ENCODE measurements at regions not wholly inside any gene's neighbourhood (a gene's known extent, or its start where the extent isn't known, plus 50 kb on each side); places are given as distances from the start of the nearest gene placed in this dataset.

DNA sequence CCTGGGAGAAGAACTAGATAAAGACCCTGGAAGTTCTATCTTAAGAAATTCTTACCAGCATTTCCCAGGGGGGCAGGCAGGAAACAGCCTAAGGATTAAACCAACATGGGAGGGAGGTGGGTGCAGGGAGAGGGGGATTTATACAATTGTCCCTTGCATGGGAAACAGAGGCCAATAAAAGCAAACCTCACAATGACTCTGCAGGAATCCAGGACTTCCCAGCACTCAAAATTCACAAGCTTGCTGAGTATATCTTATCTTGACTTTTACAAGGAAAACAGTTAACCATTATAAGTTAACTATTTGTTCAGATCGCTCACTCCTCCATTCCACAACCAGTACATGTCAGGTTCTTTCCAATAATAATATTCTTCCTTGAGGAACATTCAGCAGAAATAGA, 241.3 kb downstream of the MREG start:
- TF ChIP-seq, protein P1, sequence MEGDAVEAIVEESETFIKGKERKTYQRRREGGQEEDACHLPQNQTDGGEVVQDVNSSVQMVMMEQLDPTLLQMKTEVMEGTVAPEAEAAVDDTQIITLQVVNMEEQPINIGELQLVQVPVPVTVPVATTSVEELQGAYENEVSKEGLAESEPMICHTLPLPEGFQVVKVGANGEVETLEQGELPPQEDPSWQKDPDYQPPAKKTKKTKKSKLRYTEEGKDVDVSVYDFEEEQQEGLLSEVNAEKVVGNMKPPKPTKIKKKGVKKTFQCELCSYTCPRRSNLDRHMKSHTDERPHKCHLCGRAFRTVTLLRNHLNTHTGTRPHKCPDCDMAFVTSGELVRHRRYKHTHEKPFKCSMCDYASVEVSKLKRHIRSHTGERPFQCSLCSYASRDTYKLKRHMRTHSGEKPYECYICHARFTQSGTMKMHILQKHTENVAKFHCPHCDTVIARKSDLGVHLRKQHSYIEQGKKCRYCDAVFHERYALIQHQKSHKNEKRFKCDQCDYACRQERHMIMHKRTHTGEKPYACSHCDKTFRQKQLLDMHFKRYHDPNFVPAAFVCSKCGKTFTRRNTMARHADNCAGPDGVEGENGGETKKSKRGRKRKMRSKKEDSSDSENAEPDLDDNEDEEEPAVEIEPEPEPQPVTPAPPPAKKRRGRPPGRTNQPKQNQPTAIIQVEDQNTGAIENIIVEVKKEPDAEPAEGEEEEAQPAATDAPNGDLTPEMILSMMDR (IDR thresholded peaks at IDR 0.05): no peak
- TF ChIP-seq POLR2A (IDR thresholded peaks at IDR 0.05) (no peak), POLR2AphosphoS5 (IDR thresholded peaks at IDR 0.05) (no peak)
